ENCODE measurements at regions not wholly inside any gene's neighbourhood (a gene's known extent, or its start where the extent isn't known, plus 50 kb on each side); places are given as distances from the start of the nearest gene placed in this dataset.

- H3K27me3 ChIP-seq = no peaks in the 10 kb centered on the region
- H3K4me1 ChIP-seq (ENCODE audit: insufficient read depth) = peaks cover 8% of the 10 kb centered on the region
- TF ChIP-seq, protein P1, sequence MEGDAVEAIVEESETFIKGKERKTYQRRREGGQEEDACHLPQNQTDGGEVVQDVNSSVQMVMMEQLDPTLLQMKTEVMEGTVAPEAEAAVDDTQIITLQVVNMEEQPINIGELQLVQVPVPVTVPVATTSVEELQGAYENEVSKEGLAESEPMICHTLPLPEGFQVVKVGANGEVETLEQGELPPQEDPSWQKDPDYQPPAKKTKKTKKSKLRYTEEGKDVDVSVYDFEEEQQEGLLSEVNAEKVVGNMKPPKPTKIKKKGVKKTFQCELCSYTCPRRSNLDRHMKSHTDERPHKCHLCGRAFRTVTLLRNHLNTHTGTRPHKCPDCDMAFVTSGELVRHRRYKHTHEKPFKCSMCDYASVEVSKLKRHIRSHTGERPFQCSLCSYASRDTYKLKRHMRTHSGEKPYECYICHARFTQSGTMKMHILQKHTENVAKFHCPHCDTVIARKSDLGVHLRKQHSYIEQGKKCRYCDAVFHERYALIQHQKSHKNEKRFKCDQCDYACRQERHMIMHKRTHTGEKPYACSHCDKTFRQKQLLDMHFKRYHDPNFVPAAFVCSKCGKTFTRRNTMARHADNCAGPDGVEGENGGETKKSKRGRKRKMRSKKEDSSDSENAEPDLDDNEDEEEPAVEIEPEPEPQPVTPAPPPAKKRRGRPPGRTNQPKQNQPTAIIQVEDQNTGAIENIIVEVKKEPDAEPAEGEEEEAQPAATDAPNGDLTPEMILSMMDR (IDR thresholded peaks at IDR 0.05; ENCODE audit: poor library complexity) = no peak
- no peak for TF ChIP-seq EZH2 (IDR thresholded peaks at IDR 0.05; ENCODE audit: borderline replicate concordance)
- no peak for TF ChIP-seq EZH2phosphoT487 (IDR thresholded peaks at IDR 0.05; ENCODE audit: low read depth, severe bottlenecking, unreplicated experiment)
- WGBS (ENCODE audit: low lambda C conversion rate, missing lambda C conversion rate) = 84% methylated on average over 5 of the region's 5 CpGs
- H2AFZ ChIP-seq = no peak overlapping the region
- H4K20me1 ChIP-seq (ENCODE audit: insufficient read depth, poor library complexity, severe bottlenecking) = no peaks in the 10 kb centered on the region
- no peaks in the 10 kb centered on the region for H3K79me2 ChIP-seq
- H3K9me3 ChIP-seq (ENCODE audit: low read depth) = no peaks in the 10 kb centered on the region
- H3K27ac ChIP-seq = no peak overlapping the region
- no peak overlapping the region for H3K4me2 ChIP-seq
- no peak for DNase-seq (ENCODE audit: low spot score)
- no peaks in the 10 kb centered on the region for H3K36me3 ChIP-seq (replicated peaks; ENCODE audit: insufficient read depth, low read depth)
- H3K4me3 ChIP-seq = no peak overlapping the region
- H3K9me2 ChIP-seq (replicated peaks; ENCODE audit: insufficient read depth) = no peaks in the 10 kb centered on the region
These were observed 314.2 kb upstream of the CBLB start for GRCh38 chr3:106182950-106183511.

DNA sequence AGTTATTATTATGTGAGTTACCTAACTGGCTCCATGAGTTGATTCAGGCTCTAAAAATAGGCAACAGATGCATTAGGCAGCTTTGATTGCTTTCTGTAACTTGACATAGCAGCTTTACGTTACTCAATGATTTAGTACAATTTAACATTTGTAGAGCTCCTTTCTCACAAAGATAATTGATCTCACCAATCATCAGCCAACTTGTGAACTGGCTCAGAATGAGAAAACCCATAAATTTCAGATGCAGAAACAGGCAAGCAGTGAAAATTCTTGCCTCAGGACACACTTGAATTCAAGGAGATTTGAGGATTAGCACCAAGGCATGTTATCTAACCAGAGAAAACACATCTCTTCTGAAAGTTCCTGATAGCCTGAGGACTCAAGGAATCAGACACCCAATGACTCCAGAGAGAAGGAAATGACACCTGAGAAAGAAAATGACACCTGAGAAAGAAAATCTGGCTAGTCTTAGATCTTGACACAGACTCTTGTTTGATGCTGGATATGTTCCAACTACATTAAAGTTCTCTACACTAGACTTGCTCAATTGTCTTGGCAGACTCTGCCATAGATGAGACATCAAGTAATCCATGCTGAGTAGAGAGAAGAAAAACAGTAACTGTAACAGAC, 315.1 kb upstream of the CBLB start:
- H3K4me3 ChIP-seq = no peak overlapping the region
- no peaks in the 10 kb centered on the region for H3K9me3 ChIP-seq (ENCODE audit: low read depth)
- peak; percentile 16 for DNase-seq (ENCODE audit: low spot score)
- no peak for TF ChIP-seq EZH2phosphoT487 (IDR thresholded peaks at IDR 0.05; ENCODE audit: low read depth, severe bottlenecking, unreplicated experiment)
- H4K20me1 ChIP-seq (ENCODE audit: insufficient read depth, poor library complexity, severe bottlenecking) = no peaks in the 10 kb centered on the region
- no peaks in the 10 kb centered on the region for H3K79me2 ChIP-seq
- no peak overlapping the region for H2AFZ ChIP-seq
- no peak overlapping the region for H3K4me2 ChIP-seq
- H3K4me1 ChIP-seq (ENCODE audit: insufficient read depth) = peaks cover 8% of the 10 kb centered on the region
- 64% methylated on average over 1 of the region's 1 CpG for WGBS (ENCODE audit: low lambda C conversion rate, missing lambda C conversion rate)
- H3K36me3 ChIP-seq (replicated peaks; ENCODE audit: insufficient read depth, low read depth) = no peaks in the 10 kb centered on the region
- H3K9me2 ChIP-seq (replicated peaks; ENCODE audit: insufficient read depth) = no peaks in the 10 kb centered on the region
- no peaks in the 10 kb centered on the region for H3K27me3 ChIP-seq
- no peak overlapping the region for H3K27ac ChIP-seq

GRCh38 chr3:106184540-106185457, 316.0 kb upstream of the CBLB start:
- no peak for TF ChIP-seq EZH2phosphoT487 (IDR thresholded peaks at IDR 0.05; ENCODE audit: low read depth, severe bottlenecking, unreplicated experiment)
- no peak for TF ChIP-seq EZH2 (IDR thresholded peaks at IDR 0.05; ENCODE audit: borderline replicate concordance)
- TF ChIP-seq, protein P1 (IDR thresholded peaks at IDR 0.05; ENCODE audit: poor library complexity) = no peak
- Histone ChIP-seq H3K9me3 (ENCODE audit: low read depth) (no peaks in the 10 kb centered on the region), H2AFZ (no peak overlapping the region), H3K79me2 (no peaks in the 10 kb centered on the region), H4K20me1 (ENCODE audit: insufficient read depth, poor library complexity, severe bottlenecking) (no peaks in the 10 kb centered on the region), H3K4me3 (no peak overlapping the region), H3K27me3 (no peaks in the 10 kb centered on the region), H3K36me3 (replicated peaks; ENCODE audit: insufficient read depth, low read depth) (no peaks in the 10 kb centered on the region), H3K4me1 (ENCODE audit: insufficient read depth) (peaks cover 8% of the 10 kb centered on the region), H3K4me2 (no peak overlapping the region), H3K9me2 (replicated peaks; ENCODE audit: insufficient read depth) (no peaks in the 10 kb centered on the region), H3K27ac (no peak overlapping the region)
- 91% methylated on average over 4 of the region's 4 CpGs for WGBS (ENCODE audit: low lambda C conversion rate, missing lambda C conversion rate)
- no peak for DNase-seq (ENCODE audit: low spot score)

GRCh38 chr3:106185949-106186348, 317.1 kb upstream of the CBLB start:
- 83% methylated on average over 2 of the region's 2 CpGs for WGBS (ENCODE audit: low lambda C conversion rate, missing lambda C conversion rate)
- TF ChIP-seq, protein P1 (IDR thresholded peaks at IDR 0.05; ENCODE audit: poor library complexity) = no peak
- TF ChIP-seq EZH2 (IDR thresholded peaks at IDR 0.05; ENCODE audit: borderline replicate concordance) (no peak), EZH2phosphoT487 (IDR thresholded peaks at IDR 0.05; ENCODE audit: low read depth, severe bottlenecking, unreplicated experiment) (no peak)

More at GRCh38 chr3:106185949-106186348, 317.1 kb upstream of the CBLB start:
- H3K79me2 ChIP-seq = no peaks in the 10 kb centered on the region
- H2AFZ ChIP-seq = no peak overlapping the region
- H4K20me1 ChIP-seq (ENCODE audit: insufficient read depth, poor library complexity, severe bottlenecking) = no peaks in the 10 kb centered on the region
- H3K27me3 ChIP-seq = no peaks in the 10 kb centered on the region
- no peaks in the 10 kb centered on the region for H3K36me3 ChIP-seq (replicated peaks; ENCODE audit: insufficient read depth, low read depth)
- no peaks in the 10 kb centered on the region for H3K9me2 ChIP-seq (replicated peaks; ENCODE audit: insufficient read depth)
- H3K4me3 ChIP-seq = no peak overlapping the region
- H3K27ac ChIP-seq = no peak overlapping the region
- no peak overlapping the region for H3K4me2 ChIP-seq
- H3K4me1 ChIP-seq (ENCODE audit: insufficient read depth) = peaks cover 8% of the 10 kb centered on the region
- no peak for DNase-seq (ENCODE audit: low spot score)
- H3K9me3 ChIP-seq (ENCODE audit: low read depth) = no peaks in the 10 kb centered on the region
